Cardiac muscle cell (in vitro differentiated cells and primary cell): ENCODE measurements at regions not wholly inside any gene's neighbourhood (a gene's known extent, or its start where the extent isn't known, plus 50 kb on each side); places are given as distances from the start of the nearest gene placed in this dataset.

Source experiments
- DNase-seq, 2 donors: peaks; one replicate each; pipeline versions ENCODE4 v3.0.0 to v3.0.0-alpha.2; 2010 to 2017; ENCODE audit warnings: low read depth in 1 of 2, low spot score in 1 of 2
- H3K27ac ChIP-seq: fragments of 200-600 bp; sonication (generic); 2 replicates; pipeline ENCODE4 v1.5.1; 2016
- H3K27me3 ChIP-seq: fragments of 200-600 bp; sonication (generic); 2 replicates; pipeline ENCODE4 v1.6.0; 2016; ENCODE audit warnings: control low read depth
- H3K36me3 ChIP-seq: fragments of 200-600 bp; sonication (generic); 2 replicates; pipeline ENCODE4 v1.5.1; 2016; ENCODE audit warnings: control low read depth
- H3K4me1 ChIP-seq: fragments of 200-600 bp; sonication (generic); 2 replicates; pipeline ENCODE4 v1.8.1; 2017; ENCODE audit warnings: low read depth, mild to moderate bottlenecking, mixed run types
- H3K4me3 ChIP-seq: fragments of 200-600 bp; sonication (generic); 2 replicates; pipeline ENCODE4 v1.5.1; 2016; ENCODE audit warnings: mild to moderate bottlenecking
- H3K9me3 ChIP-seq: fragments of 200-600 bp; sonication (generic); 2 replicates; pipeline ENCODE4 v1.5.1; 2017; ENCODE audit warnings: low read depth, mild to moderate bottlenecking, control low read depth
- CTCF ChIP-seq: IDR thresholded peaks from 2 replicates; pipeline ENCODE4 v1.5.1; 2012; ENCODE audit warnings: low read depth, mild to moderate bottlenecking, low read length

GRCh38 chr3:80391573-80391972 is 623.8 kb upstream of the ROBO1 start:
- H3K9me3 ChIP-seq, result no peaks in the 10 kb centered on the region
- H3K36me3 ChIP-seq, result no peaks in the 10 kb centered on the region
- H3K4me1 ChIP-seq, result no peaks in the 10 kb centered on the region
- DNase-seq, result no peak
- no peak overlapping the region for H3K27ac ChIP-seq
- no peaks in the 10 kb centered on the region for H3K27me3 ChIP-seq
- no peak overlapping the region for H3K4me3 ChIP-seq
- TF ChIP-seq CTCF, result no peak

- H3K4me3 ChIP-seq, result no peak overlapping the region
- H3K36me3 ChIP-seq, result no peaks in the 10 kb centered on the region
- H3K4me1 ChIP-seq, result no peaks in the 10 kb centered on the region
- no peaks in the 10 kb centered on the region for H3K9me3 ChIP-seq
- DNase-seq, result no peak
- H3K27me3 ChIP-seq, result no peaks in the 10 kb centered on the region
- H3K27ac ChIP-seq, result no peak overlapping the region
- no peak for TF ChIP-seq CTCF
These were observed 617.0 kb upstream of the ROBO1 start for GRCh38 chr3:80384811-80385210.

- DNase-seq, result no peak
- no peaks in the 10 kb centered on the region for H3K36me3 ChIP-seq
- H3K4me3 ChIP-seq, result no peak overlapping the region
- H3K27me3 ChIP-seq, result no peaks in the 10 kb centered on the region
- TF ChIP-seq CTCF, result no peak
- H3K27ac ChIP-seq, result no peak overlapping the region
- no peaks in the 10 kb centered on the region for H3K9me3 ChIP-seq
- H3K4me1 ChIP-seq, result no peaks in the 10 kb centered on the region
These were observed 606.6 kb upstream of the ROBO1 start for GRCh38 chr3:80374423-80374822.

GRCh38 chr3:80368616-80369015 is 600.8 kb upstream of the ROBO1 start:
- Histone ChIP-seq H3K4me1 (no peaks in the 10 kb centered on the region), H3K9me3 (no peaks in the 10 kb centered on the region), H3K27ac (no peak overlapping the region), H3K27me3 (no peaks in the 10 kb centered on the region), H3K4me3 (no peak overlapping the region), H3K36me3 (no peaks in the 10 kb centered on the region)
- no peak for TF ChIP-seq CTCF
- DNase-seq, result no peak

- H3K27ac ChIP-seq, result no peak overlapping the region
- no peak for TF ChIP-seq CTCF
- H3K36me3 ChIP-seq, result no peaks in the 10 kb centered on the region
- H3K9me3 ChIP-seq, result no peaks in the 10 kb centered on the region
- DNase-seq, result no peak
- no peaks in the 10 kb centered on the region for H3K27me3 ChIP-seq
- H3K4me3 ChIP-seq, result no peak overlapping the region
- no peaks in the 10 kb centered on the region for H3K4me1 ChIP-seq
These were observed 599.2 kb upstream of the ROBO1 start for GRCh38 chr3:80366808-80367548.

GRCh38 chr3:80357761-80358160 is 590.0 kb upstream of the ROBO1 start:
- no peak for TF ChIP-seq CTCF

More at GRCh38 chr3:80357761-80358160, 590.0 kb upstream of the ROBO1 start:
- H3K27ac ChIP-seq, result no peak overlapping the region
- H3K27me3 ChIP-seq, result no peaks in the 10 kb centered on the region
- H3K36me3 ChIP-seq, result no peaks in the 10 kb centered on the region
- no peak for DNase-seq
- no peaks in the 10 kb centered on the region for H3K4me1 ChIP-seq
- H3K4me3 ChIP-seq, result no peak overlapping the region
- no peaks in the 10 kb centered on the region for H3K9me3 ChIP-seq
